NCI-H2227 (cell line): ENCODE measurements at regions not wholly inside any gene's neighbourhood (a gene's known extent, or its start where the extent isn't known, plus 50 kb on each side); places are given as distances from the start of the nearest gene placed in this dataset.

Experiments used
- DNase-seq: peaks from one replicate; lab custom pipeline; 2025; ENCODE audit not compliant: unreplicated experiment; lab: John Stamatoyannopoulos, UW

DNA sequence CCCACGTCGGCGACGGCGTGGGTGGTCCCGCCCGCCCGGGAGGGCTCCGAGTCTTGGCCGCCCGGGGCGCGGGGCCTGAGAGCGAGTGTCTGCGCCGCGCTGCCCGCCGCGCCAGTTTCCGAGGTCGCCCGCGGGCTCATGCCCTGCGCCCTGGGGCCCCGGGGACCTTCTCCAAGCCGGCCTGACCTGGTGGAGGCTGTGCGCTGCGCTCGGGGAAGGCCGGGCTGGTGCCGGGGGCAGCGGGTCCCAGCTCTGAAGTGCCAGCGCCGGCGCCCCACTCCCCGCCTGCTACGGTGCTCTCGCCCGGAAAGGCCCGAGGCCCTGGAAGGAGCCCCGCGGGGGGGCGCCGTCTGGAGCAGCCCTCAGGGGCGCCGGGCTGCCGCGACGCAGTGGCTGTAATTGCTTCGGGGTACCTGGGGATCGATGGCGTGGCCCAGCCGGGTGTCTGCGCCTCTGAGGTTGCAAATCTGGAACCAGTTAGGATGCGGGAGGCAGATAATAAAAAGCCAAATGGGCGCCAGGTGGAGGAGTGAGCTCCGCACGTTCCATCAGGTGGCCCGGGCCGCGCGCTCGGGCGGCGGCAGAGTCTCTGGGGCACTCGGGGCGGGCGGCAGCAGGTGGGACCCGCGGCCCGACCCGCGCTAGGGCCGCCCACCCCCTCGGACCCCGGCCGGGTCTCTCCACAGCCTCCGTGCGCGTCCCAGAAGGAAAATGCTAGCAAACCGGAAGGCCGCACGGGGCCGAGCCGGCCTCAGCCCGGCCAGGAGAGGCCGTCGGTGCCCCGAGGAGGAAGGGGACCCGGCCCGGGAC, 102.3 kb upstream of the DIO3 start:
- DNase-seq = no peak

- no peak for DNase-seq
Observed at GRCh38 chr14:101459551-101459900, 101.8 kb upstream of the DIO3 start.

DNA sequence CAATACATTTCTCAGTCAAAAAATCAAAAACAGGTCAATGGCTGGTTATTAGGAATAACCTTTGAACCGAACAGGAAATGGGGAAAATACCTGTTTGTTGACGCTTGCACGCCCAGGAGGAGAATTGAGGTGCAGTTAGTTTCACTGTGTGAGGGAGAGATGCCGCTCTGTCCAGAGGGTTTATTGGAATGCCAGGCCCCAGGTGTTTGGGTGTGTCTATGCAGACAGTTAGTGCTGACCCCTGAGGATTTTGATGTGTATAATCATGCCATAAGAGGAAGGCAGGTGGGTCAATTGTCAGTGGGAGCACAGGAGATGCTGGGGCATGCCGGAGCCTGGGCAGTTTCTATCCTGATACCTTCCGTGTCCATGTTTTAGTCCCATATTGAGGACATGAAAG, 100.8 kb upstream of the DIO3 start:
- peak; percentile 30 for DNase-seq

- DNase-seq = no peak
Observed at GRCh38 chr14:101460986-101461750, 100.1 kb upstream of the DIO3 start.

- no peak for DNase-seq
Observed at GRCh38 chr14:101461891-101462290, 99.4 kb upstream of the DIO3 start.

GRCh38 chr14:101462726-101463565, 98.3 kb upstream of the DIO3 start:
- DNase-seq = no peak

DNA sequence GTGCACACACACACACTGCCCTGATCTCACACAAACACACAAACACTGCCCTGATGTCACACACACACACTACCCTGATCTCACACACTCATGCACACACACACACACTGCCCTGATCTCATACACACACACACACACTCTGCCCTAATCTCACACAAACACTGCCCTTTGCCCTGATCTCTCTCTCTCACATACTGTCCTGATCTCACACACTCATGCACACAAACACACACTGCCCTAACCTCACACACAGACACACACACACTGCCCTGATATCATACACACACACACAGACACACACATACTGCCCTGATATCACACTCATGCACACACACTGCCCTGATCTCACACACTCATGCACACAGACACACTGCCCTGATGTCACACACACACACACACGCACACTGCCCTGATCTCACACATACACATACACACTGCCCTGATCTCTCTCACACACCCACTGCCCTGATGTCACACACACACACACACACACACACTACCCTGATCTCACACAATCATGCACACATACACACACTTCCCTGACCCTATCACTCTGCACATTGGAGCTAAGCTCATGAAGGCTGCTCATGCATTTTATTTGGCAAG, 97.6 kb upstream of the DIO3 start:
- no peak for DNase-seq

GRCh38 chr14:101464310-101464983, 96.8 kb upstream of the DIO3 start:
- no peak for DNase-seq

GRCh38 chr14:101464984-101465794, 96.1 kb upstream of the DIO3 start:
- DNase-seq = no peak

- DNase-seq = no peak
Observed at GRCh38 chr14:101465795-101466448, 95.4 kb upstream of the DIO3 start.

GRCh38 chr14:101466456-101467180, 94.7 kb upstream of the DIO3 start:
- no peak for DNase-seq

- no peak for DNase-seq
Observed at GRCh38 chr14:101467181-101467926, 93.9 kb upstream of the DIO3 start.

- DNase-seq = no peak
Observed at GRCh38 chr14:101469382-101470247, 91.7 kb upstream of the DIO3 start.

- DNase-seq = no peak
Observed at GRCh38 chr14:101470266-101470665, 91.0 kb upstream of the DIO3 start.

DNA sequence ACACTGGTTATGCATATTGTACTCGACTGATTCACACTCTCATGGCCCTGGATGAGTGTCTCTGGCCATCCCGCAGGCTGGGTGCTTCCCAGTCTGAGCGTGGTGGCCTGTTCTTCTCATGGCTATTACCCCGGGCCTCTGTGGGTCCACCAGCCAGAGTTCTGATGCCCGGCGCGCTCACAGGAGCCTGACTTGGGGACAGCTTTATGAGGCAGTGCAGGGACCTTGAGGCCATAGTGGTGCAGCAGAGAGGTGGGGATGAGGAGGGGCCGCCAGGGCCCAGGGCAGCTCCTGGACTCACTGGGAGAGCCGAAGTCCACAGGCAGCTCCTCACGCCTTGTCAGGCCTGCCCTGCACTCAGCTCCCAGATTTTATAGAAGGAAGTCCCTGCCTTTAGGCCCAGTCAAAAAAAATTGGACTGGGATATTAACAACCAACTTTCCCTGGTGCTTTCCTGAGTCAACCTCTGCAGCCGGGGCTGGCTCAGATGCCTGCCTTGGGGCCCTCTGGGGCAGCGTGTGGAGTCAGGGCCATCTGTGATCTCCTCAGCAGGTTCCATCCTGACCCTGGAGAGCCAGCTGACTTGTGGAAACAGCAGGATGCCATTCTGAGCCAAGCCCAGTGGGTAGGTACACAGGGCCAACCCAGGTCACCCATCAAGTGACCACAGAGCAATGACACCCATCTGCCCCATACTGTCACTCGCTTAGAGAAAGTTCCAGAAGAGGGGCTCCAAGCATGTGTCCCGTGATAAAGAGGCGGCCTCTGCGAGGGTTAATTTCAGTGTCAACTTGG, 89.4 kb upstream of the DIO3 start:
- DNase-seq = no peak

GRCh38 chr14:101472518-101472849, 88.8 kb upstream of the DIO3 start:
- no peak for DNase-seq
